Liver (tissue), 3 donors: ENCODE measurements at regions not wholly inside any gene's neighbourhood (a gene's known extent, or its start where the extent isn't known, plus 50 kb on each side); places are given as distances from the start of the nearest gene placed in this dataset.

Experiments
- CTCF ChIP-seq: fragments of 150-350 bp; IDR thresholded peaks from 2 replicates; pipeline ENCODE4 v1.5.1; 2017; ENCODE audit warnings: improper control_type of control experiment, low read depth, low read length; ENCODE audit not compliant: missing input control
- REST ChIP-seq: IDR thresholded peaks from 2 replicates; pipeline ENCODE4 v1.6.1; 2016; ENCODE audit warnings: antibody characterized with exemption, mild to moderate bottlenecking
- SP1 ChIP-seq: IDR thresholded peaks from 2 replicates; pipeline ENCODE4 v1.6.1; 2018; ENCODE audit warnings: antibody characterized with exemption, mild to moderate bottlenecking
- TAF1 ChIP-seq: conservative IDR thresholded peaks from 2 replicates; pipeline ENCODE4 v1.6.1; 2016; ENCODE audit warnings: antibody characterized with exemption, mild to moderate bottlenecking
- YY1 ChIP-seq: IDR thresholded peaks from 2 replicates; pipeline ENCODE4 v1.6.1; 2016; ENCODE audit warnings: antibody characterized with exemption, mild to moderate bottlenecking
- donor health status: healthy.
- donor health status: healthy.

DNA sequence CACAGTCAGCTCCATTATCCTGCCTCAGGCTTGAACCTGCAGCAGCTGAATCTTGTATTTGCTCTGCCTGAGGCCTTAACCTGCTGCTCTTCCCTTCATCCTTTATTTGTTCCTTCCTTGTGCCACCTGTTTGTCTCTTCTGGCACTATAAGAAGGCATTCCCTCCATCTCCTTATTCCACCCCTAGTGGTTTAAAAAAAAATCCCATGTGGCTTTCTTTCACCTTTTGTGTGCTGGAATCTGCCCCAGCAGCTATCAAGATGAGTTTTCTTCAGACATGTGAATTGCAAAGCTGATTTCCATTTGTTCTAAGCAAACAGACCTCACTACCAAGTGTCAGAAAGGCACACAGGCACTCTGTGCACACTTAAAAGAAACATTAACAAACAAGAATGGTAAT is 294.6 kb downstream of the TTLL7 start:
- no peak for TF ChIP-seq SP1
- no peak for TF ChIP-seq CTCF
- no peak for TF ChIP-seq REST
- TF ChIP-seq YY1 = no peak
- TF ChIP-seq TAF1 = no peak
